NCI-H2107 treated with DMSO at 0.1 percent for 48 hours (cell line): ENCODE measurements at regions not wholly inside any gene's neighbourhood (a gene's known extent, or its start where the extent isn't known, plus 50 kb on each side); places are given as distances from the start of the nearest gene placed in this dataset.

Experiments
- DNase-seq: peaks from one replicate; lab custom pipeline; 2025; ENCODE audit not compliant: unreplicated experiment; lab: John Stamatoyannopoulos, UW

GRCh38 chr10:108735380-108735779 lies 1187.9 kb downstream of the XPNPEP1 start:
- no peak for DNase-seq

- DNase-seq: no peak
These were observed 1201.4 kb downstream of the XPNPEP1 start for GRCh38 chr10:108721874-108722273.

- DNase-seq: no peak
These were observed 1207.0 kb downstream of the XPNPEP1 start for GRCh38 chr10:108716352-108716751.

DNA sequence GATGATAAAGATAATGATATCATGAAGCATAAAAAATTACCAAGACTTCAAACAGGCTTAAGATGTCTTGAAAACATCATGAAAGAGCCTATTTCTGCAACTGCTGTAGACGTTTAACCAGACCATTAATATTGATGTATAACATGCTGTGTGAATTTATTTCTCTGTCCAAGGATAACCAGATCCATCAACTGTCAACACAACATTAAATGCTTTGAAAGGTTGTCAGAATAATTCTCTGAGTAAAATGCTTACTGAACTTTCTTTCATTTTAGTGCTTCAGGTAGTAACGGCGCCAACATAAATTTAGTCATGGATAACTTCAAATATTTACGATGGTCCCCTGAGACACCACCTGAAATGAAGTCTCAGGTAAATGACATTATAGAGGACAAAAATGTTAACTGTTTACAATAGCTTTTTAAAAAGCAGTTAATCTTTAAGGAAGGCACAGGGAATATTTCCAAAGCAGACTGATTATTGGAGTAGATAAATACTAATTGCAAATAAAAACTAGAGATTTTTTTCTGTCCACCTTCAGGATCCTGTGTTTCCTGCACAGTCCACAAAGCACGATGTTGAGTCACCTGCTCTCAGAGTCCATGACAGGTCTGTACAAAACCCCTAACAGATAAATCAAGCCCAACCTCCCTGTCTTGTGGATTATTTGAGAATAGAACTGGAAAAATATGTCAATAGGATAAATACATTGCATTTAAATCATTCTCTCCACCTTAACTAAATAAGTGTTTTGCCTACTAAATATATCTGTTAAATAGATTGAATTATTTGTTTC lies 1213.2 kb downstream of the XPNPEP1 start:
- no peak for DNase-seq

DNA sequence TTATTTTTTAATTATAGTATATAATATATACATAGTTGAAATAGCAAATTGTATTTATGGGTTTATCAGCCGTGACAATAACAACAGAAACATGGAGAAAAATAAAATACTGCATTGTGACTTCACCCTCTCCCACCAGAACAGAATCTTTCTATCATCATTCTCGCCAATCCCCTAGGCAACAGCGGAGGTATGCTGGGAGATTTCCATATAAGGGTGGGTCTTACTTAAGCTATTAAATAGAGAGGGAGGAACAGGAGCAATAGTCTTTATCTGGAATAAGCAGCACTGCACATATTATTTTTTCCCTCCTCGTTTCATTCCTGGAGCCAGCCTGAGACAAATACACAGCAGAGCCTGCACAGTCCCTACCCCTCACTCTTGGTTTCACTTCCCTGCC lies 1214.9 kb downstream of the XPNPEP1 start:
- no peak for DNase-seq

DNA sequence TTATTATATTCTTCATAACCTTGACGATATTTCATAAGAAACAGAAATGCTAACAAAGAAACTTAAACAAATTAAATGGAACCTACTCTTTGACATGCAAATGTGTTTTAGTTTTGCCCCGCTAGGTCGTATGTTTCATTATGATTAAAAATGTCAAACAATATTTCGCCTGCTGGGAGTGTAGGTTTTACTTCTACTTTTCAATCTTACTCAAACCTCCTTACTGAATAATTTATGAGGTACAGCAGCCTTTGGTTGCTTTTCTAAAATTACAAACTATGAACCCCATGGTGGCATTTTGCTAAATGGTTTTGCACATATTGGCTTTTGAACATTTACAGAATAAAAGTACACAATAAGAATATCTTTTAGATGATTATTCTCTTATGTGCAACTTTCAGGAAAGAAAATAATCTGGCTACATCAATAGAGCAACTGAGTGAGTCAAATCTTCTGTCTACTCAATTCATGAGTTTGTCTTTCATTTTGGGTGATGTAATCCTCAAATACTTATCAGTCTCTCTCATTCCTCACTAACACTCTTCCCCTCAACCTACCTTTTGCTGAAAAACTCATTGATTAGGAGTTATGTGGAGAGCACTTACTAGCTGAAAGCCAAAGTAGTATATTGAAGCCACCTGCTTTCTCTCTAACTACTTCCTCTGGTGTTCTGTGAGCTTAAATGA lies 1226.4 kb downstream of the XPNPEP1 start:
- no peak for DNase-seq

DNA sequence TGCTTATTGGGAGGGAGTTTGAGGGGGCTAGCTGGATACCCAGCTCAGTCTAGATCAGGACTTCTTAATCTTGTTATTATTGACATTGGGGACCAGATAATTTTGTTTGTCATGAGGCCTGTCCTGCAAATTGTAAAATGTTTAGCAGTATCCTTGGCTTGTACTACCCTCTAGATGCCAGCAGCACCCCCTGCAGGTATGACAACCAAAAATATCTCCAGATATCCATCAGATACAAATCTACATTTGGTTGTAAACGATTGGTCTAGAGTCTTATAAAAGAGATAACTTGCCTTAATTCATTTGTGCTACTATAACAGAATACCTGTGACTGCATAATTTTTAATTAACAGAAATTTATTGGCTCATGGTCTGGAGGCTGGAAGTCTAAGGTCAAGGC lies 1232.2 kb downstream of the XPNPEP1 start:
- no peak for DNase-seq

DNA sequence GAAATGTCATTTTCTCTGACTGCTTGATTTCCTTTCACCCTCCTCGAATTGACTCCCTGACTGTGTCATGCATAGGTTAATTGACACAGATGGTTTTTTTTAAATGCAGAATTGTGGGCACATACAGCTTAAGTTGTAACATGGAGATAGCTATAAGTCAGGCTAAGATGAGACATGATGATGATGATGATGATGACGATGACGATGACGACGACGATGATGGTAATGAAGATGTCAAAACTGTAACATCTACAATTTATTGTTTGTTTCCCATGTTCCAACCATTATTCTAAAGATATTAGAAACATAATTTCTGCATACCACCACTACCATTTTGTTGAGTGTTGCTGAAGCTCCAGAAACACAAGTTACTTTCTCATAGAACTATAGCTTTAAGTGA lies 1232.8 kb downstream of the XPNPEP1 start:
- DNase-seq: no peak

DNA sequence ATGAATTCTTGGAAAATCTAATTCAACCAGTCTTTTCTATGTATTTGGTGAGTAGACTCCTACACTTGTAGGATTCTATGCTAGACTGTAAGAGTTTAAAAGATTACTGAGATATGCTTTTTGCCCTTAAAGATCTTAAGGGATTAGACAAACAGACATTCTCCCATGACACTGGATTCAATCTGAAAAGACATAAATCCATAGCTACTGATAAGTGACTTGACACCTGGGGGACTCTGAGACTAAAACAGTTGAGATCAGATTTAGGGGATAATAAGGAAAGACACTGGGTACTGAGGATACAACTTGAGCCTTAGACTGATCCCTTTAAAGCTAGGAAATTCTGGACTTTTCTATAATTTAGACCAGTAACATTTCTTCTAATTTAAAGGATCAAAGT lies 1233.4 kb downstream of the XPNPEP1 start:
- DNase-seq: no peak

DNA sequence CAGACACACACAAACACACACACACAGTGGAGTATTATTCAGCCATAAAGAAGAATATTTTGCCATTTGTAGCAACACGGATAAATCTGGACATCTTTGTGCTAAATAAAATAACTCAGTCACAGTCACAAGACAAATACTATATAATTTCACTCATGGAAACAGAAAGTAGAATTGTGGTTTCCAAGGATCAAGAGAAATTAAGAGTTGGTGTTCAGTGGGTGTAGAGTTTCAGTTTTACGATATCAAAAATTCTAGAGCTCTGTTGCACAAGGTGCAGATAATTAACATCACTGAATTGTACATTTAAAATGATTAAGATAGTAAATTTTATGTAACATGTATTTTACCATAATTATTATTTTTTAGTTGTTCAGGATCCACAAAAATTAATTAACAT lies 1235.0 kb downstream of the XPNPEP1 start:
- DNase-seq: no peak

- DNase-seq: no peak
These were observed 1237.3 kb downstream of the XPNPEP1 start for GRCh38 chr10:108685863-108686531.

GRCh38 chr10:108684431-108684830 lies 1238.9 kb downstream of the XPNPEP1 start:
- DNase-seq: no peak

DNA sequence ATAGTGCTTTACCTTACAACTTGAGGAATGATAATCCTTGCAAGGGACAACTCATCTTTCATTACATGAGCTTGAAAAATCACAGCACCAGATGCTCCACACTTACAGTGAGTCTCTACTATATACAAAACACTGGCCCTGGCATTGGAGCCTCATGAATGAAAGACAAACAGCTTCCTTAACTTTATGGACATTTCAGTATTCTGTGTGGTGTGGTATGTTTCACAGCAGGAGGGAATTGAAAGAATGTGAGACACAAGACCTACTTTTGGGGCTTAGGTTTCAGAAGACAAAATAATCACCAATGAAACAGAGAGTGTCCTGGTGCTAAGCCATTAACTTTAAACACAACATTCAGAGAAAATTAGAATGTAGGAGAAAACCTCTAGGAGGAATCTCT lies 1249.6 kb downstream of the XPNPEP1 start:
- no peak for DNase-seq

- DNase-seq: no peak
These were observed 1259.7 kb downstream of the XPNPEP1 start for GRCh38 chr10:108663587-108663986.

- DNase-seq: no peak
These were observed 1260.3 kb downstream of the XPNPEP1 start for GRCh38 chr10:108662975-108663374.

- no peak for DNase-seq
These were observed 1268.3 kb downstream of the XPNPEP1 start for GRCh38 chr10:108655057-108655456.

- no peak for DNase-seq
These were observed 1269.8 kb downstream of the XPNPEP1 start for GRCh38 chr10:108653531-108653930.

DNA sequence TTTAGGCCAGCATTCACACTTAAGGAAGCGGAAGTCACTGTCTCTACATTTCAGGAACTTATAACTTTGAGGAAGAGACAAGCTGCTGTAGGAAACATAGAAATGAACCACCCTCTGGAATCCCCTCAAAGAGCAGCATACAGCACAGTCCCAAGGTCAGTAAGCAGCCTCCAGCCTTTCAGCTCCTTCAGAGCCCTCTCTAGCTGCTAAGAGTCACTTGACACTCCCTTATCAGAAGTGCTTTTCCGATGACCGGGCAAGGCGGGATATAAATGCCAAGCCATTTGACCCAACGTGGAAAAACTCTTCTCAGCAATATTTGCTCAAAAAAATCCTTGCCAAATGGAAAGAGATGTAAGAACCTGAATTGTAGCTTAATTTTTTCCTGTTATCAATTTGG lies 1284.3 kb downstream of the XPNPEP1 start:
- no peak for DNase-seq

GRCh38 chr10:108638225-108638624 lies 1285.1 kb downstream of the XPNPEP1 start:
- no peak for DNase-seq

- no peak for DNase-seq
These were observed 1290.3 kb downstream of the XPNPEP1 start for GRCh38 chr10:108633046-108633445.

DNA sequence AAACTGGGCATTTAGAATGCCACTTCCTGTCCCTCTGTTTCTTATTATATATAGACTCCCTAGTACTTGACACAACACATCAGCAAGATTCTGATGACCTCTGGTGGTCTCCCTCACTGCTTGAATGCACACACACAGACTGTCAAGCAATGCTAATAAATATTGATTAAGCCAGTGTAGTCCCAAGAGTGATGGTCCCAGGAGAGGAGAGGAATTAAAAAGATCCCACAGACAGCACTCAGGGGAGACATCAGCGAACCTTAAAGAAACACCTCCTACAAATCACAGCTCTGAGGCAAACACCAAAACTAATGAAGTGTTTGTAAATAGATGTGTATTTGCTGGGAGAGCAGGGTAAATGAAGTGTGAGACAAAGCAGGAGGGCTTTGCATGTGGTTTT lies 1291.2 kb downstream of the XPNPEP1 start:
- DNase-seq: no peak

- DNase-seq: no peak
These were observed 1292.0 kb downstream of the XPNPEP1 start for GRCh38 chr10:108631332-108631731.
